Ishikawa (cell line): ENCODE measurements at regions not wholly inside any gene's neighbourhood (a gene's known extent, or its start where the extent isn't known, plus 50 kb on each side); places are given as distances from the start of the nearest gene placed in this dataset.

Experiments used
- CEBPB ChIP-seq: IDR thresholded peaks from 2 replicates; pipeline ENCODE4 v1.6.1; 2012
- CREB1 ChIP-seq: IDR thresholded peaks from 2 replicates; pipeline ENCODE4 v1.6.1; 2012; ENCODE audit warnings: low read depth
- EGR1 ChIP-seq: IDR thresholded peaks from 2 replicates; pipeline ENCODE4 v1.6.1; 2012
- EP300 ChIP-seq: IDR thresholded peaks from 2 replicates; pipeline ENCODE4 v1.6.1; 2012; ENCODE audit warnings: borderline replicate concordance
- RAD21 ChIP-seq: IDR thresholded peaks from 2 replicates; pipeline ENCODE4 v1.6.1; 2012; ENCODE audit warnings: low read depth
- TAF1 ChIP-seq: IDR thresholded peaks from 2 replicates; pipeline ENCODE4 v1.6.1; 2012; ENCODE audit warnings: low read depth, mild to moderate bottlenecking
- TCF12 ChIP-seq: IDR thresholded peaks from 2 replicates; pipeline ENCODE4 v1.6.1; 2012; ENCODE audit warnings: low read depth
- TEAD4 ChIP-seq: IDR thresholded peaks from 2 replicates; pipeline ENCODE4 v1.6.1; 2012
- USF1 ChIP-seq: IDR thresholded peaks from 2 replicates; pipeline ENCODE4 v1.6.1; 2012
- YY1 ChIP-seq: IDR thresholded peaks from 2 replicates; pipeline ENCODE4 v1.6.1; 2012; ENCODE audit warnings: low read depth
- TF ChIP-seq, protein P1 (sequence below): IDR thresholded peaks from 2 replicates; pipeline ENCODE4 v1.6.1; 2012; ENCODE audit warnings: low read depth, mild to moderate bottlenecking
- TF ChIP-seq, protein P2 (sequence below): IDR thresholded peaks from 2 replicates; pipeline ENCODE4 v1.6.1; 2012

DNA sequence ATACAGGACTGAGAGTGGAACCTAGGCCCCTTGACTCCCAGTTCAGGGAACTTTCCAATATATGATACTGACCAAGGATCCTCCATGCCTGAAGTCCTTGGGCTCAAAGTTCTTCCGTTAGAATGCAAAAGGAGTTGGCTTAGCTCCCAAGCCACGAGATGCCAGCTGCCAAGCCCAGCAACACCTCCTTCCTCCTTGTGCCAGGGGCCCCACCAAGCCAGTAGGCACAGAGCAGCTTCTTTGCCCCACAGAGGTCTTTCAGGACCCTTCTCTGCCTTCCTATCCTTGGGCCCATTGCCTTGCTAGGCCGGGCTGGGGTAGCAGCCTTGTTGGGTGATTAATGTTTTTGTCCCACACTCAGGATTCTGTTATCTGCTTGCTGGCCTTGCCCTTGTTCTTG, 105.6 kb downstream of the EFNB1 start:
- TF ChIP-seq TEAD4 (no peak), CEBPB (no peak), RAD21 (no peak), TAF1 (no peak), YY1 (no peak), CREB1 (no peak), EP300 (no peak), TCF12 (no peak), EGR1 (no peak), USF1 (no peak)
- TF ChIP-seq, protein P1, sequence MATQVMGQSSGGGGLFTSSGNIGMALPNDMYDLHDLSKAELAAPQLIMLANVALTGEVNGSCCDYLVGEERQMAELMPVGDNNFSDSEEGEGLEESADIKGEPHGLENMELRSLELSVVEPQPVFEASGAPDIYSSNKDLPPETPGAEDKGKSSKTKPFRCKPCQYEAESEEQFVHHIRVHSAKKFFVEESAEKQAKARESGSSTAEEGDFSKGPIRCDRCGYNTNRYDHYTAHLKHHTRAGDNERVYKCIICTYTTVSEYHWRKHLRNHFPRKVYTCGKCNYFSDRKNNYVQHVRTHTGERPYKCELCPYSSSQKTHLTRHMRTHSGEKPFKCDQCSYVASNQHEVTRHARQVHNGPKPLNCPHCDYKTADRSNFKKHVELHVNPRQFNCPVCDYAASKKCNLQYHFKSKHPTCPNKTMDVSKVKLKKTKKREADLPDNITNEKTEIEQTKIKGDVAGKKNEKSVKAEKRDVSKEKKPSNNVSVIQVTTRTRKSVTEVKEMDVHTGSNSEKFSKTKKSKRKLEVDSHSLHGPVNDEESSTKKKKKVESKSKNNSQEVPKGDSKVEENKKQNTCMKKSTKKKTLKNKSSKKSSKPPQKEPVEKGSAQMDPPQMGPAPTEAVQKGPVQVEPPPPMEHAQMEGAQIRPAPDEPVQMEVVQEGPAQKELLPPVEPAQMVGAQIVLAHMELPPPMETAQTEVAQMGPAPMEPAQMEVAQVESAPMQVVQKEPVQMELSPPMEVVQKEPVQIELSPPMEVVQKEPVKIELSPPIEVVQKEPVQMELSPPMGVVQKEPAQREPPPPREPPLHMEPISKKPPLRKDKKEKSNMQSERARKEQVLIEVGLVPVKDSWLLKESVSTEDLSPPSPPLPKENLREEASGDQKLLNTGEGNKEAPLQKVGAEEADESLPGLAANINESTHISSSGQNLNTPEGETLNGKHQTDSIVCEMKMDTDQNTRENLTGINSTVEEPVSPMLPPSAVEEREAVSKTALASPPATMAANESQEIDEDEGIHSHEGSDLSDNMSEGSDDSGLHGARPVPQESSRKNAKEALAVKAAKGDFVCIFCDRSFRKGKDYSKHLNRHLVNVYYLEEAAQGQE: no peak
- TF ChIP-seq, protein P2, sequence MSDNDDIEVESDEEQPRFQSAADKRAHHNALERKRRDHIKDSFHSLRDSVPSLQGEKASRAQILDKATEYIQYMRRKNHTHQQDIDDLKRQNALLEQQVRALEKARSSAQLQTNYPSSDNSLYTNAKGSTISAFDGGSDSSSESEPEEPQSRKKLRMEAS: no peak
